ENCODE measurements at regions not wholly inside any gene's neighbourhood (a gene's known extent, or its start where the extent isn't known, plus 50 kb on each side); places are given as distances from the start of the nearest gene placed in this dataset.

- H3K4me3 ChIP-seq, result no peak overlapping the region
- DNase-seq, result no peak
- no peak for TF ChIP-seq CTCF (IDR thresholded peaks at IDR 0.05)
- H3K9me3 ChIP-seq, result no peaks in the 10 kb centered on the region
- intact Hi-C loops (cut with DNase I), result no loop called here
- H3K36me3 ChIP-seq, result no peaks in the 10 kb centered on the region
- H3K27ac ChIP-seq, result no peak overlapping the region
- H3K27me3 ChIP-seq, result no peaks in the 10 kb centered on the region
- no peak overlapping the region for H3K9ac ChIP-seq (ENCODE audit: low read depth in 2 of 2, low read length in 2 of 2)
- no peaks in the 10 kb centered on the region for H3K4me1 ChIP-seq
Measured at GRCh38 chr13:79171141-79172061, 234.7 kb downstream of the RBM26 start.

- TF ChIP-seq CTCF (IDR thresholded peaks at IDR 0.05), result no peak
- no peak overlapping the region for H3K9ac ChIP-seq (ENCODE audit: low read depth in 2 of 2, low read length in 2 of 2)
- no peaks in the 10 kb centered on the region for H3K4me1 ChIP-seq
- intact Hi-C loops (cut with DNase I), result no loop called here
- DNase-seq, result no peak
- no peaks in the 10 kb centered on the region for H3K36me3 ChIP-seq
- no peak overlapping the region for H3K27ac ChIP-seq
- H3K9me3 ChIP-seq, result no peaks in the 10 kb centered on the region
- H3K4me3 ChIP-seq, result no peak overlapping the region
- H3K27me3 ChIP-seq, result no peaks in the 10 kb centered on the region
Measured at GRCh38 chr13:79160818-79161217, 245.2 kb downstream of the RBM26 start.

- no peak overlapping the region for H3K9ac ChIP-seq (ENCODE audit: low read depth in 2 of 2, low read length in 2 of 2)
- no peaks in the 10 kb centered on the region for H3K27me3 ChIP-seq
- H3K27ac ChIP-seq, result no peak overlapping the region
- intact Hi-C loops (cut with DNase I), result no loop called here
- H3K36me3 ChIP-seq, result no peaks in the 10 kb centered on the region
- no peaks in the 10 kb centered on the region for H3K9me3 ChIP-seq
- no peaks in the 10 kb centered on the region for H3K4me1 ChIP-seq
- no peak for TF ChIP-seq CTCF (IDR thresholded peaks at IDR 0.05)
- no peak overlapping the region for H3K4me3 ChIP-seq
- no peak for DNase-seq
Measured at GRCh38 chr13:79155883-79156282, 250.2 kb downstream of the RBM26 start.

GRCh38 chr13:79149210-79149609, 256.8 kb downstream of the RBM26 start:
- H3K36me3 ChIP-seq, result no peaks in the 10 kb centered on the region
- H3K4me3 ChIP-seq, result no peak overlapping the region
- H3K9ac ChIP-seq (ENCODE audit: low read depth in 2 of 2, low read length in 2 of 2), result no peak overlapping the region
- H3K27me3 ChIP-seq, result no peaks in the 10 kb centered on the region
- no peaks in the 10 kb centered on the region for H3K4me1 ChIP-seq
- intact Hi-C loops (cut with DNase I), result no loop called here
- H3K9me3 ChIP-seq, result no peaks in the 10 kb centered on the region
- no peak overlapping the region for H3K27ac ChIP-seq
- no peak for TF ChIP-seq CTCF (IDR thresholded peaks at IDR 0.05)
- DNase-seq, result no peak

GRCh38 chr13:79141082-79141481, 265.0 kb downstream of the RBM26 start:
- Histone ChIP-seq H3K9me3 (no peaks in the 10 kb centered on the region), H3K36me3 (no peaks in the 10 kb centered on the region), H3K4me3 (no peak overlapping the region), H3K4me1 (no peaks in the 10 kb centered on the region), H3K27ac (no peak overlapping the region), H3K27me3 (no peaks in the 10 kb centered on the region), H3K9ac (ENCODE audit: low read depth in 2 of 2, low read length in 2 of 2) (no peak overlapping the region)
- intact Hi-C loops (cut with DNase I), result no loop called here
- TF ChIP-seq CTCF (IDR thresholded peaks at IDR 0.05), result no peak
- DNase-seq, result no peak
